Neuronal stem cell (in vitro differentiated cells): ENCODE measurements at regions not wholly inside any gene's neighbourhood (a gene's known extent, or its start where the extent isn't known, plus 50 kb on each side); places are given as distances from the start of the nearest gene placed in this dataset.

Experiments used
- DNase-seq: peaks from one replicate; pipeline ENCODE4 v3.0.0-alpha.2; 2013; ENCODE audit warnings: low spot score
- H2AFZ ChIP-seq: one replicate; pipeline ENCODE4 v1.6.1; 2013; ENCODE audit warnings: mild to moderate bottlenecking, low read length, inconsistent platforms
- H2AK5ac ChIP-seq: 2 replicates; pipeline ENCODE4 v1.6.1; 2013; ENCODE audit warnings: low read depth, mild to moderate bottlenecking, inconsistent platforms, low read length, moderate library complexity, mixed read lengths
- H2BK120ac ChIP-seq: 2 replicates; pipeline ENCODE4 v1.6.1; 2013; ENCODE audit warnings: low read depth, mild to moderate bottlenecking, inconsistent platforms, low read length, moderate library complexity, mixed read lengths
- H2BK12ac ChIP-seq: one replicate; pipeline ENCODE4 v1.6.1; 2013; ENCODE audit warnings: low read length, inconsistent platforms
- H2BK15ac ChIP-seq: 2 replicates; pipeline ENCODE4 v1.6.1; 2013; ENCODE audit warnings: mild to moderate bottlenecking, low read length, inconsistent platforms, mixed read lengths
- H2BK5ac ChIP-seq: one replicate; pipeline ENCODE4 v1.6.1; 2013; ENCODE audit warnings: inconsistent platforms, mild to moderate bottlenecking, low read length, moderate library complexity
- H3K14ac ChIP-seq: one replicate; pipeline ENCODE4 v1.6.1; 2013; ENCODE audit warnings: low read length, inconsistent platforms
- H3K18ac ChIP-seq: 2 replicates; pipeline ENCODE4 v1.6.1; 2013; ENCODE audit warnings: low read length, inconsistent platforms
- H3K23ac ChIP-seq: 2 replicates; pipeline ENCODE4 v1.6.1; 2013; ENCODE audit warnings: low read depth, mild to moderate bottlenecking, mixed read lengths, low read length, inconsistent platforms; ENCODE audit not compliant: poor library complexity
- H3K27ac ChIP-seq: replicated peaks from 3 replicates; pipeline ENCODE4 v1.5.1; 2013; ENCODE audit warnings: low read length, inconsistent platforms
- H3K27me3 ChIP-seq, 3 experiments: 2 replicates each; pipeline ENCODE4 v1.6.1; 2013; ENCODE audit warnings: low read length in 3 of 3, mild to moderate bottlenecking in 2 of 3, inconsistent platforms in 1 of 3, low read depth in 1 of 3, mixed read lengths in 1 of 3, moderate library complexity in 1 of 3; ENCODE audit not compliant: control insufficient read depth in 3 of 3, insufficient read depth in 3 of 3
- H3K36me3 ChIP-seq, 2 donors: replicated peaks in 1 of 2; 2 replicates each; pipeline ENCODE4 v1.6.1; 2013; ENCODE audit warnings: low read length in 2 of 2; ENCODE audit not compliant: control insufficient read depth in 2 of 2, insufficient read depth in 2 of 2
- H3K4ac ChIP-seq: 2 replicates; pipeline ENCODE4 v1.6.1; 2013; ENCODE audit warnings: inconsistent platforms, mild to moderate bottlenecking, low read length, moderate library complexity
- H3K4me1 ChIP-seq, 2 donors: 1 replicate in 1 of 2; 2 replicates in 1 of 2; pipeline ENCODE4 v1.6.1; 2013; ENCODE audit warnings: low read length in 2 of 2, low read depth in 1 of 2; ENCODE audit not compliant: control insufficient read depth in 2 of 2, insufficient read depth in 1 of 2
- H3K4me2 ChIP-seq: one replicate; pipeline ENCODE4 v1.6.1; 2013; ENCODE audit warnings: mild to moderate bottlenecking, low read length, inconsistent platforms; ENCODE audit not compliant: insufficient read depth, poor library complexity, severe bottlenecking
- H3K4me3 ChIP-seq, 2 donors: 2 replicates each; pipeline ENCODE4 v1.5.1; 2013; ENCODE audit warnings: low read length in 2 of 2, mild to moderate bottlenecking in 2 of 2, inconsistent platforms in 1 of 2, moderate library complexity in 1 of 2
- H3K79me1 ChIP-seq: one replicate; pipeline ENCODE4 v1.6.1; 2013; ENCODE audit warnings: low read depth, mild to moderate bottlenecking, inconsistent platforms, low read length, moderate library complexity
- H3K9ac ChIP-seq: one replicate; pipeline ENCODE4 v1.6.1; 2013; ENCODE audit warnings: mild to moderate bottlenecking, low read depth, low read length, inconsistent platforms; ENCODE audit not compliant: poor library complexity
- H3K9me3 ChIP-seq, 2 donors: replicated peaks in 1 of 2; 2 replicates each; pipeline versions ENCODE3 to v1.6.1; 2013; ENCODE audit warnings: low read length in 2 of 2, mild to moderate bottlenecking in 2 of 2, inconsistent platforms in 1 of 2, low read depth in 1 of 2, mixed read lengths in 1 of 2, moderate library complexity in 1 of 2; ENCODE audit not compliant: control insufficient read depth in 2 of 2, insufficient read depth in 1 of 2
- H4K8ac ChIP-seq: one replicate; pipeline ENCODE4 v1.6.1; 2013; ENCODE audit warnings: low read depth, mild to moderate bottlenecking, inconsistent platforms, low read length, moderate library complexity
- H4K91ac ChIP-seq: one replicate; pipeline ENCODE4 v1.6.1; 2013; ENCODE audit warnings: low read length, low read depth, mild to moderate bottlenecking, inconsistent platforms; ENCODE audit not compliant: poor library complexity
- WGBS, 2 donors: extraction: QIAGEN DNeasy Blood & Tissue Kit; methylation state at CpG; one replicate each; pipeline ENCODE4 v1.1.7; 2013; ENCODE audit warnings: missing lambda C conversion rate in 2 of 2, mixed read lengths in 1 of 2; ENCODE audit not compliant: insufficient read length in 2 of 2, insufficient replicate concordance in 1 of 2; ENCODE audit errors: extremely low coverage in 2 of 2; 5-methylcytosine and 5-hydroxymethylcytosine counted together

DNA sequence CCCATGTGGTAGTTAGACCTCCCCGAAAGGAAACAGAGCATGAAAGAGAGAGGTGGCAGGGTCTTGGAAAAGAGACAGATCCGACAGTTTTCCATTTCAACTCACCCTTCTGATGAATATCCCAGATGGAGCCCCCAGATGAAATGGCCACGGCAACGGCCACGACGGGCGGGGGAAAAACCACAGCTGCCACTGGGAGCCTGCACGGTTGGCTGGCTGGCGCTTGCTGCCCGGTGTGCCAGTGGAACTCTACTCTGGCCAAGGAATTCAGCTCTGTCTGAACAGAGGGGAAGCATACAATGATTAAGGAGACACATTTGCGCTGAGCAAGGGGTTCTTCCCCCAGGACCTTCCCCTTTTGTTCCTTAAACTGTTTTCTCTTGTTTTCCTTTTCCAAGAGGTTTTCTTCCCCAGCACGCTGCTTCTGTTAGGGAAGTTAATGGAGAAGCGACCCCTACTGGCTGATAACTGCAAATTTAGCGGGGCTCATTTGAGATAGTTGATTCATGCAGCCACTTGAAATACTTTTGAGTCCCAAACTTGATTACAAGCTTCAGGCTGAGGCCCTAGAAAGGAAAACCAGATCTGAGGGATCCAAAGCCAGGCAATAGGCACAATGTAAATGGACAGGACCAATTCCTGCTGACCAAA is 1122.5 kb downstream of the NCAM2 start:
- H3K27me3 ChIP-seq = no peaks in the 10 kb centered on the region
- no peak overlapping the region for H2AK5ac ChIP-seq
- no peak overlapping the region for H2BK12ac ChIP-seq
- no peak overlapping the region for H4K91ac ChIP-seq
- H3K4ac ChIP-seq = no peak overlapping the region
- no peak overlapping the region for H2BK5ac ChIP-seq
- peaks cover 0 to 4% of the 10 kb centered on the region in 2 donors for H3K9me3 ChIP-seq
- WGBS, 2 donors = no CpG with 5 or more reads among the region's 14 CpGs
- no peaks in the 10 kb centered on the region for H3K36me3 ChIP-seq
- peak overlapping the region; percentile 77 for H2AFZ ChIP-seq
- H4K8ac ChIP-seq = no peak overlapping the region
- H3K27ac ChIP-seq = no peak overlapping the region
- no peaks in the 10 kb centered on the region for H3K4me1 ChIP-seq
- H3K79me1 ChIP-seq = no peaks in the 10 kb centered on the region
- H3K4me2 ChIP-seq = no peak overlapping the region
- no peak overlapping the region for H3K9ac ChIP-seq
- H2BK120ac ChIP-seq = no peak overlapping the region
- no peak overlapping the region for H3K23ac ChIP-seq
- H3K14ac ChIP-seq = no peak overlapping the region
- H3K18ac ChIP-seq = no peak overlapping the region
- H3K4me3 ChIP-seq = no peak overlapping the region
- H2BK15ac ChIP-seq = no peak overlapping the region
- DNase-seq = no peak

DNA sequence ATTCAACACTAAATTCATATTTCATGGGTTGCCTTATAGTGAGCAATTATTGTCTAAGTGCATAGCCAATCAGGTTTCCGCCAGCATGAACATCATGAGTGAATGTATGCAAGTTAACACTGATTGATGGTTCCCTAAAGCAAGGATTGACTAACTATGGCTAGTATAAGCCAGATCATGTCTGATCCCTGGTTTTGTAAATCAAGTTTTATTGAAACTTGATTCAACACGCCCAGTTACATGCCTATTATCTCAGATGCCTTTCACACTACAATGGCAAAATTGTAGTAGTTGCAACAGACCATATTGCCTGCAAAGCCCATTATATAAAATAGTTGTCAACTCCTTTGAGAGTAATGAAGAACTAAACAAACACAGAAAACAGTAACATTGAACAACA is 1127.4 kb downstream of the NCAM2 start:
- Histone ChIP-seq H3K27me3 (no peaks in the 10 kb centered on the region), H3K36me3 (no peaks in the 10 kb centered on the region), H3K4me3 (no peak overlapping the region), H2AFZ (no peak overlapping the region), H3K9ac (no peak overlapping the region), H2AK5ac (no peak overlapping the region), H3K79me1 (no peaks in the 10 kb centered on the region), H3K14ac (no peak overlapping the region), H4K8ac (no peak overlapping the region), H2BK12ac (no peak overlapping the region), H3K27ac (no peak overlapping the region), H3K18ac (no peak overlapping the region), H2BK15ac (no peak overlapping the region), H4K91ac (no peak overlapping the region), H3K4me2 (no peak overlapping the region), H3K4ac (no peak overlapping the region), H2BK120ac (no peak overlapping the region), H3K4me1 (no peaks in the 10 kb centered on the region), H2BK5ac (no peak overlapping the region), H3K9me3 (peaks cover 0 to 4% of the 10 kb centered on the region in 2 donors), H3K23ac (no peak overlapping the region)
- DNase-seq = no peak
- WGBS, 2 donors = no CpG with 5 or more reads among the region's 2 CpGs

DNA sequence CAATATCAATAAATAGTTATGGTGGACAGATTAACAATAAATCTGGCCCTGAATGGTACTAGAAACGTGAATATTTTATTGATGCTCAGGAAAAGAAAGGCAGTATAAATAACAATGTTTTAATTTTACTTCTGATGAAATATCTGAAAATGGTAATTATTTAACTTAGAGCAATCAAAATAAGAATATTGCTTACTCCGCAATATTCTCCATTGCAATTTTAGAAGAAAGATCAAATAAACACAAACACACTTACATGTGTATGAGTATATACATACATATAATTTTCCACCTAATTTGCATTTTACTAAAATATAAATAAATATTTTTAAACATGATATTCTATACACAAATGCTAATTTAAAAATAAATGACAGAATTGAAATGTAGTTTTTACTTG is 1130.5 kb downstream of the NCAM2 start:
- Histone ChIP-seq H3K18ac (no peak overlapping the region), H2BK12ac (no peak overlapping the region), H2BK5ac (no peak overlapping the region), H4K8ac (no peak overlapping the region), H3K27me3 (no peaks in the 10 kb centered on the region), H2BK120ac (no peak overlapping the region), H3K4me1 (no peaks in the 10 kb centered on the region), H3K79me1 (no peaks in the 10 kb centered on the region), H3K9me3 (no peaks in the 10 kb centered on the region), H3K14ac (no peak overlapping the region), H2AFZ (no peak overlapping the region), H3K36me3 (no peaks in the 10 kb centered on the region), H4K91ac (no peak overlapping the region), H3K27ac (no peak overlapping the region), H2AK5ac (no peak overlapping the region), H3K4ac (no peak overlapping the region), H3K4me3 (no peak overlapping the region), H3K23ac (no peak overlapping the region), H3K9ac (no peak overlapping the region), H2BK15ac (no peak overlapping the region), H3K4me2 (no peak overlapping the region)
- no CpG with 5 or more reads among the region's 2 CpGs for WGBS, 2 donors
- no peak for DNase-seq

DNA sequence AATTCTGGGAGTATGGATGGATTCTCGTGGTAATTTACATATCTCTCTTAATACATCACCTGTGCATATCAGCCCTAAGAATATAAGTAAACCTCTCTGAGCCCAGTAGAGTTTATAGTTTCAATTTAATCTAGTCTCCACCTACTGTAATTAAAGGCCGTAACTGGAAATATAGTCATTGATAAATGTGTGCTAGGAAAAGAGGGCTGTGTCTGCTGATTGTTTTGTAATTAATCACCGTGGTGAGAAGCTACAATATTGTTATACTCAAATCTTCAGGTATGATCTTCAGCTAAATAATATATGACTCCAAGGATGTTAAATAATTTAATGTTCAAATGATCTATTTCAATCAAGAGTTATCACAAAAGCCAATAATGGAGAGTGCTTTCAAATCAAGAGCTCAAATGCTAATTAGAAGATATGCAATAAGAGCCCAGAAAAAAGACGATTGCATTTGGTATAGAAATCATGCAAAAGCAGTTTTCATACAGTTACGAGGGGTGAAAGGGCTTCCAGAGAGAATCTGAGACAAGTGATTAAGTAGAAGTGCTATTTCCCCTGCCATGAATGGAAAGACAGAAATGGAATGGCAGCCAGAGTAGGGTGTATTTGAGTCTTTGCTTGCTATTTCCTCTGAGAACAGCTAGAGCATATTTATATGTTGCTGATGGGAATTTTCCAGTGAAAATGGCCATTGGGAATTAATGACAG is 1134.3 kb downstream of the NCAM2 start:
- H4K8ac ChIP-seq = no peak overlapping the region
- DNase-seq = no peak
- no peak overlapping the region for H2BK5ac ChIP-seq
- no peak overlapping the region for H2BK120ac ChIP-seq
- no peak overlapping the region for H3K9ac ChIP-seq
- no peak overlapping the region for H4K91ac ChIP-seq
- H3K4me1 ChIP-seq = no peaks in the 10 kb centered on the region
- H3K14ac ChIP-seq = no peak overlapping the region
- H2BK12ac ChIP-seq = no peak overlapping the region
- H2BK15ac ChIP-seq = no peak overlapping the region
- no peak overlapping the region for H3K4me3 ChIP-seq
- no peak overlapping the region for H3K27ac ChIP-seq
- peaks cover 0 to 1% of the 10 kb centered on the region in 2 donors for H3K9me3 ChIP-seq
- no peak overlapping the region for H3K18ac ChIP-seq
- no peaks in the 10 kb centered on the region for H3K36me3 ChIP-seq
- no peaks in the 10 kb centered on the region for H3K79me1 ChIP-seq
- no peak overlapping the region for H3K4me2 ChIP-seq
- no peak overlapping the region for H2AFZ ChIP-seq
- WGBS, 2 donors = no CpG with 5 or more reads among the region's 5 CpGs
- H3K23ac ChIP-seq = no peak overlapping the region
- H3K4ac ChIP-seq = no peak overlapping the region
- no peaks in the 10 kb centered on the region for H3K27me3 ChIP-seq
- no peak overlapping the region for H2AK5ac ChIP-seq
